Activated CD8-positive, alpha-beta memory T cell treated with anti-CD3 and anti-CD28 coated beads, Interleukin-2, amount 10 ng/mL, durations not matched to agents 7 days and 5 days (primary cell): ENCODE measurements at regions not wholly inside any gene's neighbourhood (a gene's known extent, or its start where the extent isn't known, plus 50 kb on each side); places are given as distances from the start of the nearest gene placed in this dataset.

Experiments used
- ATAC-seq: fragments of 150-1000 bp; cut with Tn5 transposase; one replicate; pipeline ENCODE4 v1.10.0; 2021; ENCODE audit warnings: moderate library complexity
- CTCF ChIA-PET: fragments of 350-600 bp; sonication (Branson Sonifier 250); formaldehyde crosslinking; loops from one replicate; lab custom pipeline; 2021; ENCODE audit warnings: antibody characterized with exemption; lab: Charles Lee
- DNase-seq: peaks from one replicate; pipeline ENCODE4 v3.0.0-alpha.2; 2020
- H3K27ac Mint-ChIP-seq: one replicate; pipeline ENCODE4 v1.8.0; 2021; ENCODE audit warnings: mild to moderate bottlenecking, mixed read lengths
- H3K27me3 Mint-ChIP-seq: one replicate; pipeline ENCODE4 v1.8.0; 2021; ENCODE audit warnings: mixed read lengths
- H3K36me3 Mint-ChIP-seq: one replicate; pipeline ENCODE4 v1.8.0; 2021; ENCODE audit warnings: mild to moderate bottlenecking, mixed read lengths
- H3K4me1 Mint-ChIP-seq: one replicate; pipeline ENCODE4 v1.8.0; 2021; ENCODE audit warnings: mixed read lengths
- H3K4me3 Mint-ChIP-seq: one replicate; pipeline ENCODE4 v1.8.0; 2021; ENCODE audit warnings: mild to moderate bottlenecking, moderate library complexity, mixed read lengths
- H3K9me3 Mint-ChIP-seq: one replicate; pipeline ENCODE4 v1.8.0; 2022; ENCODE audit warnings: low read depth, mixed read lengths

- ATAC-seq (no peak), DNase-seq (no peak)
- no peak overlapping the region for H3K4me3 Mint-ChIP-seq
- peaks cover 19% of the 10 kb centered on the region for H3K9me3 Mint-ChIP-seq
- no peaks in the 10 kb centered on the region for H3K27me3 Mint-ChIP-seq
- no peaks in the 10 kb centered on the region for H3K4me1 Mint-ChIP-seq
- no peaks in the 10 kb centered on the region for H3K36me3 Mint-ChIP-seq
- CTCF ChIA-PET = no interaction called here
- H3K27ac Mint-ChIP-seq = no peak overlapping the region
These were observed 606.0 kb upstream of the GCFC2 start for GRCh38 chr2:76316691-76317090.

- H3K4me1 Mint-ChIP-seq = no peaks in the 10 kb centered on the region
- peaks cover 22% of the 10 kb centered on the region for H3K9me3 Mint-ChIP-seq
- H3K27ac Mint-ChIP-seq = no peak overlapping the region
- ATAC-seq (no peak), DNase-seq (no peak)
- no peaks in the 10 kb centered on the region for H3K36me3 Mint-ChIP-seq
- H3K27me3 Mint-ChIP-seq = no peaks in the 10 kb centered on the region
- no peak overlapping the region for H3K4me3 Mint-ChIP-seq
- CTCF ChIA-PET = no interaction called here
These were observed 603.7 kb upstream of the GCFC2 start for GRCh38 chr2:76314271-76315020.

GRCh38 chr2:76312236-76312635 is 601.5 kb upstream of the GCFC2 start:
- ATAC-seq (no peak), DNase-seq (no peak)
- no peaks in the 10 kb centered on the region for H3K4me1 Mint-ChIP-seq
- H3K27me3 Mint-ChIP-seq = no peaks in the 10 kb centered on the region
- no peak overlapping the region for H3K4me3 Mint-ChIP-seq
- H3K36me3 Mint-ChIP-seq = no peaks in the 10 kb centered on the region
- no peak overlapping the region for H3K27ac Mint-ChIP-seq
- peaks cover 14% of the 10 kb centered on the region for H3K9me3 Mint-ChIP-seq
- CTCF ChIA-PET = no interaction called here

- no peak overlapping the region for H3K27ac Mint-ChIP-seq
- CTCF ChIA-PET = no interaction called here
- no peaks in the 10 kb centered on the region for H3K4me1 Mint-ChIP-seq
- peaks cover 14% of the 10 kb centered on the region for H3K9me3 Mint-ChIP-seq
- ATAC-seq = no peak
- H3K27me3 Mint-ChIP-seq = no peaks in the 10 kb centered on the region
- no peak overlapping the region for H3K4me3 Mint-ChIP-seq
- no peak for DNase-seq
- H3K36me3 Mint-ChIP-seq = no peaks in the 10 kb centered on the region
These were observed 601.0 kb upstream of the GCFC2 start for GRCh38 chr2:76311728-76312127.

GRCh38 chr2:76310894-76311633 is 600.3 kb upstream of the GCFC2 start:
- peaks cover 15% of the 10 kb centered on the region for H3K9me3 Mint-ChIP-seq
- CTCF ChIA-PET = interaction anchor here (0.6 kb wide), 1 partner anchor 15 kb away, joined by 3 read pairs; no protein-coding TSS in a partner anchor
- H3K4me3 Mint-ChIP-seq = no peak overlapping the region
- DNase-seq = no peak
- ATAC-seq = no peak
- no peaks in the 10 kb centered on the region for H3K27me3 Mint-ChIP-seq
- no peaks in the 10 kb centered on the region for H3K36me3 Mint-ChIP-seq
- no peaks in the 10 kb centered on the region for H3K4me1 Mint-ChIP-seq
- H3K27ac Mint-ChIP-seq = no peak overlapping the region

GRCh38 chr2:76307495-76307894 is 596.8 kb upstream of the GCFC2 start:
- ATAC-seq = no peak
- Mint-ChIP-seq H3K4me1 (no peaks in the 10 kb centered on the region), H3K27me3 (no peaks in the 10 kb centered on the region), H3K27ac (no peak overlapping the region), H3K9me3 (peaks cover 17% of the 10 kb centered on the region), H3K36me3 (no peaks in the 10 kb centered on the region), H3K4me3 (no peak overlapping the region)
- DNase-seq = no peak
- CTCF ChIA-PET = no interaction called here

GRCh38 chr2:76298041-76298440 is 587.3 kb upstream of the GCFC2 start:
- Mint-ChIP-seq H3K36me3 (no peaks in the 10 kb centered on the region), H3K4me1 (no peaks in the 10 kb centered on the region), H3K4me3 (no peak overlapping the region), H3K27me3 (no peaks in the 10 kb centered on the region), H3K9me3 (peaks cover 4% of the 10 kb centered on the region), H3K27ac (no peak overlapping the region)
- CTCF ChIA-PET = no interaction called here
- DNase-seq (no peak), ATAC-seq (no peak)

GRCh38 chr2:76296438-76296837 is 585.7 kb upstream of the GCFC2 start:
- ATAC-seq = no peak
- H3K4me3 Mint-ChIP-seq = no peak overlapping the region
- H3K36me3 Mint-ChIP-seq = no peaks in the 10 kb centered on the region
- DNase-seq = no peak
- H3K9me3 Mint-ChIP-seq = peaks cover 8% of the 10 kb centered on the region
- CTCF ChIA-PET = no interaction called here
- H3K27me3 Mint-ChIP-seq = no peaks in the 10 kb centered on the region
- no peaks in the 10 kb centered on the region for H3K4me1 Mint-ChIP-seq
- no peak overlapping the region for H3K27ac Mint-ChIP-seq

GRCh38 chr2:76295762-76296161 is 585.0 kb upstream of the GCFC2 start:
- Mint-ChIP-seq H3K4me1 (no peaks in the 10 kb centered on the region), H3K9me3 (peaks cover 8% of the 10 kb centered on the region), H3K27ac (no peak overlapping the region), H3K4me3 (no peak overlapping the region), H3K27me3 (no peaks in the 10 kb centered on the region), H3K36me3 (no peaks in the 10 kb centered on the region)
- ATAC-seq (no peak), DNase-seq (no peak)
- CTCF ChIA-PET = no interaction called here

GRCh38 chr2:76288598-76288997 is 577.9 kb upstream of the GCFC2 start:
- Mint-ChIP-seq H3K9me3 (peaks cover 4% of the 10 kb centered on the region), H3K36me3 (no peaks in the 10 kb centered on the region), H3K27me3 (no peaks in the 10 kb centered on the region), H3K4me3 (no peak overlapping the region), H3K4me1 (no peaks in the 10 kb centered on the region), H3K27ac (no peak overlapping the region)
- DNase-seq = no peak
- CTCF ChIA-PET = no interaction called here
- no peak for ATAC-seq

GRCh38 chr2:76288146-76288545 is 577.4 kb upstream of the GCFC2 start:
- Mint-ChIP-seq H3K9me3 (peaks cover 4% of the 10 kb centered on the region), H3K27ac (no peak overlapping the region), H3K27me3 (no peaks in the 10 kb centered on the region), H3K36me3 (no peaks in the 10 kb centered on the region), H3K4me1 (no peaks in the 10 kb centered on the region), H3K4me3 (no peak overlapping the region)
- no peak for ATAC-seq
- DNase-seq = no peak
- CTCF ChIA-PET = no interaction called here

GRCh38 chr2:76283350-76283749 is 572.6 kb upstream of the GCFC2 start:
- Mint-ChIP-seq H3K27ac (no peak overlapping the region), H3K27me3 (no peaks in the 10 kb centered on the region), H3K4me1 (no peaks in the 10 kb centered on the region), H3K4me3 (no peak overlapping the region), H3K36me3 (no peaks in the 10 kb centered on the region), H3K9me3 (no peaks in the 10 kb centered on the region)
- ATAC-seq = no peak
- CTCF ChIA-PET = no interaction called here
- no peak for DNase-seq

- Mint-ChIP-seq H3K36me3 (no peaks in the 10 kb centered on the region), H3K4me3 (no peak overlapping the region), H3K27ac (no peak overlapping the region), H3K4me1 (no peaks in the 10 kb centered on the region), H3K27me3 (no peaks in the 10 kb centered on the region), H3K9me3 (peaks cover 3% of the 10 kb centered on the region)
- DNase-seq = no peak
- no peak for ATAC-seq
- CTCF ChIA-PET = no interaction called here
These were observed 570.6 kb upstream of the GCFC2 start for GRCh38 chr2:76281156-76281841.

GRCh38 chr2:76280686-76281085 is 570.0 kb upstream of the GCFC2 start:
- Mint-ChIP-seq H3K27ac (no peak overlapping the region), H3K9me3 (peaks cover 3% of the 10 kb centered on the region), H3K4me1 (no peaks in the 10 kb centered on the region), H3K27me3 (no peaks in the 10 kb centered on the region), H3K36me3 (no peaks in the 10 kb centered on the region), H3K4me3 (no peak overlapping the region)
- DNase-seq = no peak
- ATAC-seq = no peak
- CTCF ChIA-PET = no interaction called here
